ENCODE measurements at regions not wholly inside any gene's neighbourhood (a gene's known extent, or its start where the extent isn't known, plus 50 kb on each side); places are given as distances from the start of the nearest gene placed in this dataset.

GRCh38 chr20:52252664-52253063 lies 61.1 kb upstream of the ZFP64 start:
- Histone ChIP-seq H3K79me2 (ENCODE audit: low read length) (no peaks in the 10 kb centered on the region), H3K9me2 (replicated peaks; ENCODE audit: insufficient read depth, low read length) (no peaks in the 10 kb centered on the region), H3K4me3 (ENCODE audit: low read length) (no peak overlapping the region), H3K27ac (ENCODE audit: low read length) (no peak overlapping the region), H3K27me3 (replicated peaks; ENCODE audit: insufficient read depth, low read length) (no peaks in the 10 kb centered on the region), H3K9ac (ENCODE audit: low read length) (no peak overlapping the region), H3F3A (ENCODE audit: insufficient read depth, low read length) (peaks cover 24% of the 10 kb centered on the region), H2AFZ (ENCODE audit: low read length) (no peak overlapping the region), H3K9me3 (replicated peaks; ENCODE audit: insufficient read depth, low read length) (no peaks in the 10 kb centered on the region), H4K20me1 (ENCODE audit: insufficient read depth, low read length) (no peaks in the 10 kb centered on the region), H3K4me2 (ENCODE audit: low read depth, low read length) (no peak overlapping the region), H3K36me3 (replicated peaks; ENCODE audit: insufficient read depth, low read length) (no peaks in the 10 kb centered on the region), H3K4me1 (ENCODE audit: low read length) (peaks cover 20% of the 10 kb centered on the region)
- TF ChIP-seq CTCF (IDR thresholded peaks at IDR 0.05; ENCODE audit: low read length) = no peak
- TF ChIP-seq EZH2phosphoT487 (IDR thresholded peaks at IDR 0.05; ENCODE audit: low read length) = no peak
- no peak for TF ChIP-seq EZH2 (optimal IDR thresholded peaks at IDR 0.05; ENCODE audit: low read depth, low read length)
- DNase-seq = no peak

- H3K27ac ChIP-seq (ENCODE audit: low read length) = peak overlapping the region; percentile 88; the same call in 1 of the 2 replicates
Observed at GRCh38 chr20:52251827-52252226, 60.2 kb upstream of the ZFP64 start.

GRCh38 chr20:52251136-52251700 lies 59.6 kb upstream of the ZFP64 start:
- no peak for DNase-seq
- no peaks in the 10 kb centered on the region for H3K79me2 ChIP-seq (ENCODE audit: low read length)
- H3K36me3 ChIP-seq (replicated peaks; ENCODE audit: insufficient read depth, low read length) = no peaks in the 10 kb centered on the region
- peaks cover 24% of the 10 kb centered on the region for H3F3A ChIP-seq (ENCODE audit: insufficient read depth, low read length)
- peak overlapping the region; percentile 88 for H3K27ac ChIP-seq (ENCODE audit: low read length)
- H3K4me3 ChIP-seq (ENCODE audit: low read length) = peak overlapping the region; percentile 26
- H3K9me3 ChIP-seq (replicated peaks; ENCODE audit: insufficient read depth, low read length) = no peaks in the 10 kb centered on the region
- H3K4me1 ChIP-seq (ENCODE audit: low read length) = peaks cover 20% of the 10 kb centered on the region
- peak overlapping the region; percentile 66 for H3K4me2 ChIP-seq (ENCODE audit: low read depth, low read length)
- no peak for TF ChIP-seq CTCF (IDR thresholded peaks at IDR 0.05; ENCODE audit: low read length)
- TF ChIP-seq EZH2 (optimal IDR thresholded peaks at IDR 0.05; ENCODE audit: low read depth, low read length) = no peak
- TF ChIP-seq EZH2phosphoT487 (IDR thresholded peaks at IDR 0.05; ENCODE audit: low read length) = no peak
- H3K9ac ChIP-seq (ENCODE audit: low read length) = peak overlapping the region; percentile 17; the same call in 1 of the 2 replicates
- no peaks in the 10 kb centered on the region for H4K20me1 ChIP-seq (ENCODE audit: insufficient read depth, low read length)
- H3K9me2 ChIP-seq (replicated peaks; ENCODE audit: insufficient read depth, low read length) = no peaks in the 10 kb centered on the region
- no peaks in the 10 kb centered on the region for H3K27me3 ChIP-seq (replicated peaks; ENCODE audit: insufficient read depth, low read length)
- peak overlapping the region; percentile 67 for H2AFZ ChIP-seq (ENCODE audit: low read length)

More at GRCh38 chr20:52251827-52252226, 60.2 kb upstream of the ZFP64 start:
- peak overlapping the region; percentile 67 for H2AFZ ChIP-seq (ENCODE audit: low read length)
- no peaks in the 10 kb centered on the region for H3K9me3 ChIP-seq (replicated peaks; ENCODE audit: insufficient read depth, low read length)
- H3K4me1 ChIP-seq (ENCODE audit: low read length) = peaks cover 20% of the 10 kb centered on the region
- H4K20me1 ChIP-seq (ENCODE audit: insufficient read depth, low read length) = no peaks in the 10 kb centered on the region
- peaks cover 24% of the 10 kb centered on the region for H3F3A ChIP-seq (ENCODE audit: insufficient read depth, low read length)
- no peak overlapping the region for H3K4me3 ChIP-seq (ENCODE audit: low read length)
- H3K9me2 ChIP-seq (replicated peaks; ENCODE audit: insufficient read depth, low read length) = no peaks in the 10 kb centered on the region
- no peak overlapping the region for H3K9ac ChIP-seq (ENCODE audit: low read length)
- DNase-seq = no peak
- TF ChIP-seq EZH2 (optimal IDR thresholded peaks at IDR 0.05; ENCODE audit: low read depth, low read length) (no peak), CTCF (IDR thresholded peaks at IDR 0.05; ENCODE audit: low read length) (no peak), EZH2phosphoT487 (IDR thresholded peaks at IDR 0.05; ENCODE audit: low read length) (no peak)
- H3K4me2 ChIP-seq (ENCODE audit: low read depth, low read length) = peak overlapping the region; percentile 66
- no peaks in the 10 kb centered on the region for H3K27me3 ChIP-seq (replicated peaks; ENCODE audit: insufficient read depth, low read length)
- H3K79me2 ChIP-seq (ENCODE audit: low read length) = no peaks in the 10 kb centered on the region
- no peaks in the 10 kb centered on the region for H3K36me3 ChIP-seq (replicated peaks; ENCODE audit: insufficient read depth, low read length)

Data from MM.1S (cell line).